ENCODE measurements at regions not wholly inside any gene's neighbourhood (a gene's known extent, or its start where the extent isn't known, plus 50 kb on each side); places are given as distances from the start of the nearest gene placed in this dataset.

- no peak for TF ChIP-seq TAF1 (IDR thresholded peaks at IDR 0.05; ENCODE audit: low read depth)
- TF ChIP-seq TCF12 (IDR thresholded peaks at IDR 0.05; ENCODE audit: low read depth), result no peak
- no peak for TF ChIP-seq FOXM1 (IDR thresholded peaks at IDR 0.05; ENCODE audit: borderline replicate concordance, low read depth)
- TF ChIP-seq CEBPB (IDR thresholded peaks at IDR 0.05), result no peak
- no peak for TF ChIP-seq CREB1 (IDR thresholded peaks at IDR 0.05; ENCODE audit: low read depth)
- TF ChIP-seq NFIC (IDR thresholded peaks at IDR 0.05), result no peak
- TF ChIP-seq RAD21 (IDR thresholded peaks at IDR 0.05; ENCODE audit: low read depth), result no peak
- no peak for TF ChIP-seq EGR1 (IDR thresholded peaks at IDR 0.05)
- TF ChIP-seq, protein P1, sequence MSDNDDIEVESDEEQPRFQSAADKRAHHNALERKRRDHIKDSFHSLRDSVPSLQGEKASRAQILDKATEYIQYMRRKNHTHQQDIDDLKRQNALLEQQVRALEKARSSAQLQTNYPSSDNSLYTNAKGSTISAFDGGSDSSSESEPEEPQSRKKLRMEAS (IDR thresholded peaks at IDR 0.05), result no peak
- TF ChIP-seq REST (IDR thresholded peaks at IDR 0.05; ENCODE audit: low read depth), result no peak
- no peak for TF ChIP-seq ZBTB7A (IDR thresholded peaks at IDR 0.05; ENCODE audit: low read depth)
- no peak for TF ChIP-seq TEAD4 (IDR thresholded peaks at IDR 0.05)
Observed at GRCh38 chr15:62760538-62760937, 282.0 kb upstream of the TPM1 start.

DNA sequence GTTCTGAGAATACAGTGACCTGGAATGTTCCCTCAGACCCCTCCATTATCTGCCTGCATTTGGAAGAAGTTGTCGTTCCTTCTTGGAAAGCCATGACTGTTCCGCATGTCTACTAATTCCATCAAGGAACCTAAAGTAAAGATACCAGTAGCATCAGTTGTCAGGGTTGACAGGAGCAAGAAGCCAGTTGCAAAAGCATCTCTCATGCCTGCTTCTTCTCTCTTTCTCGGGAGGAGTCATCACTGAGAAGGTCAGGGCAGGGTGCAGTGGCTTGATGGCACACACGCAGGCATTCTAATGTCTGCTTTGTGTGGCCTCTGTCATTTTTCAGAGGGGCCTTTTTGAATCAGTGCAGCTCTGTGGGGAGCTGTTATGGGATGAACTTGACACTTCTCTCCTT, 276.6 kb upstream of the TPM1 start:
- TF ChIP-seq REST (IDR thresholded peaks at IDR 0.05; ENCODE audit: low read depth) (no peak), USF1 (IDR thresholded peaks at IDR 0.05) (no peak), ZBTB7A (IDR thresholded peaks at IDR 0.05; ENCODE audit: low read depth) (no peak), TAF1 (IDR thresholded peaks at IDR 0.05; ENCODE audit: low read depth) (no peak), EP300 (IDR thresholded peaks at IDR 0.05; ENCODE audit: borderline replicate concordance) (no peak), TCF12 (IDR thresholded peaks at IDR 0.05; ENCODE audit: low read depth) (no peak)
- TF ChIP-seq, protein P1 (IDR thresholded peaks at IDR 0.05), result no peak

GRCh38 chr15:62766599-62766998, 275.9 kb upstream of the TPM1 start:
- TF ChIP-seq EGR1 (IDR thresholded peaks at IDR 0.05) (no peak), CREB1 (IDR thresholded peaks at IDR 0.05; ENCODE audit: low read depth) (no peak), NFIC (IDR thresholded peaks at IDR 0.05) (no peak), RAD21 (IDR thresholded peaks at IDR 0.05; ENCODE audit: low read depth) (no peak)

- TF ChIP-seq FOXM1 (IDR thresholded peaks at IDR 0.05; ENCODE audit: borderline replicate concordance, low read depth), result no peak
- TF ChIP-seq, protein P1 (IDR thresholded peaks at IDR 0.05), result no peak
- no peak for TF ChIP-seq NFIC (IDR thresholded peaks at IDR 0.05)
- no peak for TF ChIP-seq ZBTB7A (IDR thresholded peaks at IDR 0.05; ENCODE audit: low read depth)
- TF ChIP-seq YY1 (IDR thresholded peaks at IDR 0.05; ENCODE audit: low read depth), result no peak
Observed at GRCh38 chr15:62769604-62770003, 272.9 kb upstream of the TPM1 start.

DNA sequence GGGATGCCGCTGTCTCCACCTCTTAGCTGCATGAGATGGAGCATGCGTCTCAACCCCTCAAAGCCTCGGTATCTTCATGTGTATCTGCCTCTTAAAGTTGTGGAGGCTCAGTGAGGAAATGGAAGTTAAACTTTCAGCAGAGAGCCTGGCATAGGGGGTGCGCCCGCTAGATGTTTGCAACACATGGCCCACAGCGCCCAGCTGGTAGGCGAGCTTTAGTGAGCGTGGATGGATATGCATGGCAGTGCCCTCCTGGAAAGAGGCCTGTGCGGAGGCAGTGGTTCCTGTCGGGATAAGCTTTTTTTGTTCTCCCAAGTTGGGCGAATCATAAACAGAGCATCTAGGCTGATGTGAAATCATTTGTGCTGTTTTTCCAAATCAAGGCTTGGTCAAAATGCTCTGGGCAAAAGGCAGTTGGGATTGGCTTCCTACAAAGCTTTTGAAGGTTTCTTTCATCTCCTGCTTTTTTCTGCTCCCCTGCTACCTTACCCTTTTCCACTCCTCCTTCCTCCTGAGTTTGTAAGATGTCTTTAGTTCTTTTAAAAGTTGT, 272.4 kb upstream of the TPM1 start:
- no peak for TF ChIP-seq CEBPB (IDR thresholded peaks at IDR 0.05)
- TF ChIP-seq EP300 (IDR thresholded peaks at IDR 0.05; ENCODE audit: borderline replicate concordance), result no peak
- TF ChIP-seq USF1 (IDR thresholded peaks at IDR 0.05), result no peak
- no peak for TF ChIP-seq REST (IDR thresholded peaks at IDR 0.05; ENCODE audit: low read depth)
- TF ChIP-seq FOXM1 (IDR thresholded peaks at IDR 0.05; ENCODE audit: borderline replicate concordance, low read depth), result no peak
- TF ChIP-seq CREB1 (IDR thresholded peaks at IDR 0.05; ENCODE audit: low read depth), result no peak
- TF ChIP-seq ZBTB7A (IDR thresholded peaks at IDR 0.05; ENCODE audit: low read depth), result no peak
- no peak for TF ChIP-seq TAF1 (IDR thresholded peaks at IDR 0.05; ENCODE audit: low read depth)
- TF ChIP-seq RAD21 (IDR thresholded peaks at IDR 0.05; ENCODE audit: low read depth), result no peak
- TF ChIP-seq YY1 (IDR thresholded peaks at IDR 0.05; ENCODE audit: low read depth), result no peak
- no peak for TF ChIP-seq TCF12 (IDR thresholded peaks at IDR 0.05; ENCODE audit: low read depth)
- no peak for TF ChIP-seq TEAD4 (IDR thresholded peaks at IDR 0.05)
- no peak for TF ChIP-seq NFIC (IDR thresholded peaks at IDR 0.05)
- TF ChIP-seq, protein P1 (IDR thresholded peaks at IDR 0.05), result no peak
- no peak for TF ChIP-seq EGR1 (IDR thresholded peaks at IDR 0.05)
